Peyer's patch (tissue), 4 donors: ENCODE measurements at regions not wholly inside any gene's neighbourhood (a gene's known extent, or its start where the extent isn't known, plus 50 kb on each side); places are given as distances from the start of the nearest gene placed in this dataset.
"Not testable (repeated sequence)": the region's sequence is repeated elsewhere in the genome, so short reads cannot be mapped to it uniquely, and the experiment has no call there.

ENCODE experiments used
- CTCF ChIP-seq, 6 experiments: fragments of 450-650 bp in 4 of 6; fragments of 200-600 bp in 2 of 6; sonication (generic) in 1 of 6; IDR thresholded peaks; one replicate each; pipeline ENCODE4 v1.5.1; 2017 to 2019; ENCODE audit warnings: antibody characterized with exemption in 6 of 6, mild to moderate bottlenecking in 3 of 6, moderate library complexity in 1 of 6
- POLR2A ChIP-seq, 2 donors: fragments of 450-650 bp; IDR thresholded peaks; one replicate each; pipeline ENCODE4 v1.5.1; 2017; ENCODE audit warnings: antibody characterized with exemption in 2 of 2, mild to moderate bottlenecking in 2 of 2, moderate library complexity in 2 of 2

- not testable (repeated sequence) for TF ChIP-seq CTCF, POLR2A (IDR thresholded peaks at IDR 0.05)
Observed at GRCh38 chr12:40448523-40448922, 223.7 kb downstream of the LRRK2 start.
